ENCODE measurements at regions not wholly inside any gene's neighbourhood (a gene's known extent, or its start where the extent isn't known, plus 50 kb on each side); places are given as distances from the start of the nearest gene placed in this dataset.

GRCh38 chr9:11011696-11012095, 398.9 kb upstream of the PTPRD start:
- H3K9me3 ChIP-seq (ENCODE audit: control insufficient read depth in 5 of 5, low read length in 5 of 5) = peaks cover 0 to 20% (median 5%) of the 10 kb centered on the region in 5 donors
- no peak overlapping the region for H3K4me3 ChIP-seq (ENCODE audit: low read depth in 1 of 5, low read length in 5 of 5)
- H3K27ac ChIP-seq (ENCODE audit: low read depth, low read length) = no peak overlapping the region
- H3K9ac ChIP-seq (ENCODE audit: low read length in 5 of 5) = no peak overlapping the region
- no peaks in the 10 kb centered on the region for H3K4me1 ChIP-seq (ENCODE audit: control insufficient read depth in 5 of 5, insufficient read depth in 5 of 5, low read length in 5 of 5)
- no peaks in the 10 kb centered on the region for H3K36me3 ChIP-seq (ENCODE audit: control insufficient read depth in 5 of 5, insufficient read depth in 5 of 5, low read length in 5 of 5)
- H3K27me3 ChIP-seq (ENCODE audit: control insufficient read depth in 5 of 5, insufficient read depth in 4 of 5, low read length in 5 of 5) = no peaks in the 10 kb centered on the region

DNA sequence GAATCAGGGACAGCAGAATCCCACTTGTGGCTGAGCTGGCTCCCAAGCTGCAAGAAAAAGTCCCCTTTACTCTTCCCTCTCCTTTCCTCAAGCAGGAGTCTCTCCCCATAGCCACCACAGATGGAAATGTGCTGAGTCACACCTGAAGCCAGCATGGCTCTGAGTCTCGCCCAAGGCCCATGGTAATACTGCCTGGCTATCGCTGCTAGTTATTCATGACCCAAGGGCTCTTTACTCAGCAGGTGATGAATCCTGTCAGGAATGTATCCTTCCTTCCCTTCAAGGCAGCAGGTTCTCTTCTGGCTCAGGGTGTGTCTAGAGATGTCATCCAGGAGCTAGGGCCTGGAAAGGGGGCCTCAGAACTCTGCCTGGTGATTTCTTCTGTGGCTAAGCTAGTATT, 403.3 kb upstream of the PTPRD start:
- H3K27me3 ChIP-seq (ENCODE audit: control insufficient read depth in 5 of 5, insufficient read depth in 4 of 5, low read length in 5 of 5) = no peaks in the 10 kb centered on the region
- no peak overlapping the region for H3K4me3 ChIP-seq (ENCODE audit: low read depth in 1 of 5, low read length in 5 of 5)
- H3K36me3 ChIP-seq (ENCODE audit: control insufficient read depth in 5 of 5, insufficient read depth in 5 of 5, low read length in 5 of 5) = no peaks in the 10 kb centered on the region
- H3K27ac ChIP-seq (ENCODE audit: low read depth, low read length) = no peak overlapping the region
- peaks cover 0 to 13% (median 0%) of the 10 kb centered on the region in 5 donors for H3K9me3 ChIP-seq (ENCODE audit: control insufficient read depth in 5 of 5, low read length in 5 of 5)
- no peak overlapping the region for H3K9ac ChIP-seq (ENCODE audit: low read length in 5 of 5)
- no peaks in the 10 kb centered on the region for H3K4me1 ChIP-seq (ENCODE audit: control insufficient read depth in 5 of 5, insufficient read depth in 5 of 5, low read length in 5 of 5)

- Histone ChIP-seq H3K4me3 (ENCODE audit: low read depth in 1 of 5, low read length in 5 of 5) (no peak overlapping the region), H3K36me3 (ENCODE audit: control insufficient read depth in 5 of 5, insufficient read depth in 5 of 5, low read length in 5 of 5) (no peaks in the 10 kb centered on the region), H3K9ac (ENCODE audit: low read length in 5 of 5) (no peak overlapping the region), H3K4me1 (ENCODE audit: control insufficient read depth in 5 of 5, insufficient read depth in 5 of 5, low read length in 5 of 5) (no peaks in the 10 kb centered on the region), H3K27ac (ENCODE audit: low read depth, low read length) (no peak overlapping the region), H3K9me3 (ENCODE audit: control insufficient read depth in 5 of 5, low read length in 5 of 5) (no peaks in the 10 kb centered on the region), H3K27me3 (ENCODE audit: control insufficient read depth in 5 of 5, insufficient read depth in 4 of 5, low read length in 5 of 5) (no peaks in the 10 kb centered on the region)
Observed at GRCh38 chr9:11023201-11023600, 410.4 kb upstream of the PTPRD start.

- H3K9ac ChIP-seq (ENCODE audit: low read length in 5 of 5) = no peak overlapping the region
- H3K36me3 ChIP-seq (ENCODE audit: control insufficient read depth in 5 of 5, insufficient read depth in 5 of 5, low read length in 5 of 5) = no peaks in the 10 kb centered on the region
- H3K4me3 ChIP-seq (ENCODE audit: low read depth in 1 of 5, low read length in 5 of 5) = no peak overlapping the region
- no peak overlapping the region for H3K27ac ChIP-seq (ENCODE audit: low read depth, low read length)
- H3K9me3 ChIP-seq (ENCODE audit: control insufficient read depth in 5 of 5, low read length in 5 of 5) = no peaks in the 10 kb centered on the region
- H3K27me3 ChIP-seq (ENCODE audit: control insufficient read depth in 5 of 5, insufficient read depth in 4 of 5, low read length in 5 of 5) = no peaks in the 10 kb centered on the region
- H3K4me1 ChIP-seq (ENCODE audit: control insufficient read depth in 5 of 5, insufficient read depth in 5 of 5, low read length in 5 of 5) = no peaks in the 10 kb centered on the region
Observed at GRCh38 chr9:11025775-11026174, 413.0 kb upstream of the PTPRD start.

GRCh38 chr9:11038366-11038765, 425.6 kb upstream of the PTPRD start:
- no peak overlapping the region for H3K4me3 ChIP-seq (ENCODE audit: low read depth in 1 of 5, low read length in 5 of 5)
- no peaks in the 10 kb centered on the region for H3K4me1 ChIP-seq (ENCODE audit: control insufficient read depth in 5 of 5, insufficient read depth in 5 of 5, low read length in 5 of 5)
- H3K36me3 ChIP-seq (ENCODE audit: control insufficient read depth in 5 of 5, insufficient read depth in 5 of 5, low read length in 5 of 5) = no peaks in the 10 kb centered on the region
- no peak overlapping the region for H3K27ac ChIP-seq (ENCODE audit: low read depth, low read length)
- no peak overlapping the region for H3K9ac ChIP-seq (ENCODE audit: low read length in 5 of 5)
- H3K27me3 ChIP-seq (ENCODE audit: control insufficient read depth in 5 of 5, insufficient read depth in 4 of 5, low read length in 5 of 5) = no peaks in the 10 kb centered on the region
- H3K9me3 ChIP-seq (ENCODE audit: control insufficient read depth in 5 of 5, low read length in 5 of 5) = no peaks in the 10 kb centered on the region

GRCh38 chr9:11039006-11039405, 426.2 kb upstream of the PTPRD start:
- Histone ChIP-seq H3K27ac (ENCODE audit: low read depth, low read length) (no peak overlapping the region), H3K9ac (ENCODE audit: low read length in 5 of 5) (no peak overlapping the region), H3K36me3 (ENCODE audit: control insufficient read depth in 5 of 5, insufficient read depth in 5 of 5, low read length in 5 of 5) (no peaks in the 10 kb centered on the region), H3K27me3 (ENCODE audit: control insufficient read depth in 5 of 5, insufficient read depth in 4 of 5, low read length in 5 of 5) (no peaks in the 10 kb centered on the region), H3K4me3 (ENCODE audit: low read depth in 1 of 5, low read length in 5 of 5) (no peak overlapping the region), H3K9me3 (ENCODE audit: control insufficient read depth in 5 of 5, low read length in 5 of 5) (no peaks in the 10 kb centered on the region), H3K4me1 (ENCODE audit: control insufficient read depth in 5 of 5, insufficient read depth in 5 of 5, low read length in 5 of 5) (no peaks in the 10 kb centered on the region)

GRCh38 chr9:11045589-11045988, 432.8 kb upstream of the PTPRD start:
- H3K9me3 ChIP-seq (ENCODE audit: control insufficient read depth in 5 of 5, low read length in 5 of 5) = no peaks in the 10 kb centered on the region
- no peak overlapping the region for H3K9ac ChIP-seq (ENCODE audit: low read length in 5 of 5)
- H3K4me1 ChIP-seq (ENCODE audit: control insufficient read depth in 5 of 5, insufficient read depth in 5 of 5, low read length in 5 of 5) = no peaks in the 10 kb centered on the region
- no peak overlapping the region for H3K4me3 ChIP-seq (ENCODE audit: low read depth in 1 of 5, low read length in 5 of 5)
- no peak overlapping the region for H3K27ac ChIP-seq (ENCODE audit: low read depth, low read length)
- H3K27me3 ChIP-seq (ENCODE audit: control insufficient read depth in 5 of 5, insufficient read depth in 4 of 5, low read length in 5 of 5) = no peaks in the 10 kb centered on the region
- no peaks in the 10 kb centered on the region for H3K36me3 ChIP-seq (ENCODE audit: control insufficient read depth in 5 of 5, insufficient read depth in 5 of 5, low read length in 5 of 5)

- no peak overlapping the region for H3K4me3 ChIP-seq (ENCODE audit: low read depth in 1 of 5, low read length in 5 of 5)
- no peaks in the 10 kb centered on the region for H3K27me3 ChIP-seq (ENCODE audit: control insufficient read depth in 5 of 5, insufficient read depth in 4 of 5, low read length in 5 of 5)
- H3K36me3 ChIP-seq (ENCODE audit: control insufficient read depth in 5 of 5, insufficient read depth in 5 of 5, low read length in 5 of 5) = no peaks in the 10 kb centered on the region
- H3K27ac ChIP-seq (ENCODE audit: low read depth, low read length) = no peak overlapping the region
- no peaks in the 10 kb centered on the region for H3K9me3 ChIP-seq (ENCODE audit: control insufficient read depth in 5 of 5, low read length in 5 of 5)
- H3K4me1 ChIP-seq (ENCODE audit: control insufficient read depth in 5 of 5, insufficient read depth in 5 of 5, low read length in 5 of 5) = no peaks in the 10 kb centered on the region
- no peak overlapping the region for H3K9ac ChIP-seq (ENCODE audit: low read length in 5 of 5)
Observed at GRCh38 chr9:11063263-11063662, 450.5 kb upstream of the PTPRD start.

- Histone ChIP-seq H3K27me3 (ENCODE audit: control insufficient read depth in 5 of 5, insufficient read depth in 4 of 5, low read length in 5 of 5) (no peaks in the 10 kb centered on the region), H3K4me3 (ENCODE audit: low read depth in 1 of 5, low read length in 5 of 5) (no peak overlapping the region), H3K9me3 (ENCODE audit: control insufficient read depth in 5 of 5, low read length in 5 of 5) (no peaks in the 10 kb centered on the region), H3K9ac (ENCODE audit: low read length in 5 of 5) (no peak overlapping the region), H3K4me1 (ENCODE audit: control insufficient read depth in 5 of 5, insufficient read depth in 5 of 5, low read length in 5 of 5) (no peaks in the 10 kb centered on the region), H3K27ac (ENCODE audit: low read depth, low read length) (no peak overlapping the region), H3K36me3 (ENCODE audit: control insufficient read depth in 5 of 5, insufficient read depth in 5 of 5, low read length in 5 of 5) (no peaks in the 10 kb centered on the region)
Observed at GRCh38 chr9:11064909-11065308, 452.1 kb upstream of the PTPRD start.

DNA sequence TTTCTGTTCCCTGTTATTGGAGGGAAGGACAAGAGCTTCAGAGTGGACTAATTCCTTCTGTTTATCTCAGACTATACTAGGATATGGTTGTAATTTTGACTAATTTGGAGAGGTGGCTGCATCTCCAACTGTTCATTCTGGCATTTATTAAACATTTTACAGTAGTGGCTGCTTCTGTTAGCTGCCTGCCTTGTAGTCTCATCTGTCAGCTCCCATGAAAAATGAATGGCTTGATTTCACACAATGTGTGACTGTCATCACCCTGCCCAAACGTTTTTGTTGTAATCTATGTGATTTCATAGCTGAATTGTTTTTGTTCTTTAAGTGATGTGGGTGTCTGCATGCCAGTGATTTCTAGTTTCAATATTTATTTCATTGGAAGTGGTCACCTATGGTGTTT, 459.4 kb upstream of the PTPRD start:
- H3K27ac ChIP-seq (ENCODE audit: low read depth, low read length) = no peak overlapping the region
- H3K36me3 ChIP-seq (ENCODE audit: control insufficient read depth in 5 of 5, insufficient read depth in 5 of 5, low read length in 5 of 5) = no peaks in the 10 kb centered on the region
- no peak overlapping the region for H3K4me3 ChIP-seq (ENCODE audit: low read depth in 1 of 5, low read length in 5 of 5)
- no peaks in the 10 kb centered on the region for H3K27me3 ChIP-seq (ENCODE audit: control insufficient read depth in 5 of 5, insufficient read depth in 4 of 5, low read length in 5 of 5)
- no peaks in the 10 kb centered on the region for H3K9me3 ChIP-seq (ENCODE audit: control insufficient read depth in 5 of 5, low read length in 5 of 5)
- no peak overlapping the region for H3K9ac ChIP-seq (ENCODE audit: low read length in 5 of 5)
- no peaks in the 10 kb centered on the region for H3K4me1 ChIP-seq (ENCODE audit: control insufficient read depth in 5 of 5, insufficient read depth in 5 of 5, low read length in 5 of 5)

DNA sequence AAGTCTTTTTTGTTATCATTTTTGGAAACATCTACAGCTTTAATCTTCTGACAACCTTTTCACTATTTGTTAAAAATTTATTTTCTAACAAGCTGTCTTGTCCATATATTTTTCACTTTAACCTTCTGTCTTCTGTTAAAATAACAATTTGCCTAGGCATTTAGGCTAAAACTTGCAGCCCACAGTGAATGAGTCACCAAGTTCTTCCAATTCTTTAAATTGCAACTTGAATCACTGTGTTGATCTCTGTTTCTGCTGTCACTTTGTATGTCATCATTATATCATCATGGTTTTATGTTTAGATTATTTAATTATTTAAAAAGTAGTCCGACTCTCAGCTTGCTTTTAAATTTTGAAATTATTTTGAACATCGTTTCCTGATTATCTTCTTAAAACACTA, 473.8 kb upstream of the PTPRD start:
- Histone ChIP-seq H3K9ac (ENCODE audit: low read length in 5 of 5) (no peak overlapping the region), H3K36me3 (ENCODE audit: control insufficient read depth in 5 of 5, insufficient read depth in 5 of 5, low read length in 5 of 5) (no peaks in the 10 kb centered on the region), H3K27me3 (ENCODE audit: control insufficient read depth in 5 of 5, insufficient read depth in 4 of 5, low read length in 5 of 5) (no peaks in the 10 kb centered on the region), H3K4me1 (ENCODE audit: control insufficient read depth in 5 of 5, insufficient read depth in 5 of 5, low read length in 5 of 5) (no peaks in the 10 kb centered on the region), H3K9me3 (ENCODE audit: control insufficient read depth in 5 of 5, low read length in 5 of 5) (no peaks in the 10 kb centered on the region), H3K4me3 (ENCODE audit: low read depth in 1 of 5, low read length in 5 of 5) (no peak overlapping the region), H3K27ac (ENCODE audit: low read depth, low read length) (no peak overlapping the region)

Data from subcutaneous abdominal adipose tissue (tissue), 5 donors.